Gastrocnemius medialis (tissue), 4 donors: ENCODE measurements at regions not wholly inside any gene's neighbourhood (a gene's known extent, or its start where the extent isn't known, plus 50 kb on each side); places are given as distances from the start of the nearest gene placed in this dataset.

ENCODE experiments used
- CTCF ChIP-seq, 5 experiments: fragments of 450-650 bp in 3 of 5; fragments of 200-600 bp in 2 of 5; sonication (generic) in 2 of 5; IDR thresholded peaks in 4 of 5; conservative IDR thresholded peaks in 1 of 5; 1 replicate in 4 of 5; 2 replicates in 1 of 5; pipeline ENCODE4 v1.5.1; 2016 to 2019; ENCODE audit warnings: antibody characterized with exemption in 5 of 5, mild to moderate bottlenecking in 3 of 5, moderate library complexity in 3 of 5
- POLR2A ChIP-seq, 2 donors: fragments of 450-650 bp; IDR thresholded peaks; one replicate each; pipeline ENCODE4 v1.6.1; 2017; ENCODE audit warnings: antibody characterized with exemption in 2 of 2, mild to moderate bottlenecking in 2 of 2, moderate library complexity in 2 of 2

DNA sequence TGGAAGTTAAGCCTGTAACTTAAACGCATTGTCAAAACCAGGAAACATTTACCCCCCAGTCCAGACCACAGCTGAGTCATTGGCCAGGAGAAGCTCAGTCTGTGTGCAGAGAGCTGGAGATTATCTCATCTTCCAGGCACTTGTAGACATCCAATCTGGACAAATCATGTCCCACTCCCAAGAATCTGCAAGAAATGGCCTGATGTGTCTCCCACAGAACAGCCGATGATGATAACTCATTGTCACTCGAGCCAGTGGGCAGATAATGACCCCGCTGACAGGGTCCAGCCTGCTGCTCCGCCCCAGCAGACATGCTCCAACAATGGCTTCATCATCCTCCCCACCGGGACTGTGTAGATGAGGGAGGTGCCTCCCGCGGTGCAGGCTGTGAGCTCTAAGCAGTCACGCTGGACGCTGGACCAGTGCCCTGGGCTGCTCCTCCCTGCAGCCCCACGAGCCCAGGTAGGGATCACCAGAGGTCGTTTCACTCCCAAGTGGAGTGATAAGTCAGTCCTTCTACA, 322.5 kb downstream of the C16orf95 start:
- TF ChIP-seq CTCF (IDR thresholded peaks at IDR 0.05 in 4 of 5, conservative IDR thresholded peaks at IDR 0.05 in 1 of 5) (no peak), POLR2A (IDR thresholded peaks at IDR 0.05) (no peak)
